Ovary (tissue), 3 donors: ENCODE measurements at regions not wholly inside any gene's neighbourhood (a gene's known extent, or its start where the extent isn't known, plus 50 kb on each side); places are given as distances from the start of the nearest gene placed in this dataset.

ENCODE experiments used
- CTCF ChIP-seq, 3 donors: fragments of 450-650 bp in 2 of 3; fragments of 200-600 bp in 1 of 3; IDR thresholded peaks; one replicate each; pipeline versions ENCODE4 v1.5.1 to v1.8.0; 2016 to 2022; ENCODE audit warnings: antibody characterized with exemption in 3 of 3, mild to moderate bottlenecking in 1 of 3
- EP300 ChIP-seq: sonication (generic); formaldehyde crosslinking; IDR thresholded peaks from one replicate; pipeline ENCODE4 v1.6.1; 2017; ENCODE audit warnings: antibody characterized with exemption
- POLR2A ChIP-seq: fragments of 450-650 bp; IDR thresholded peaks from one replicate; pipeline ENCODE4 v1.6.1; 2017; ENCODE audit warnings: antibody characterized with exemption, mild to moderate bottlenecking, moderate library complexity
- donor health status: DM: no; HTN: no; CAD: no.

GRCh38 chr2:184540246-184540789 is 58.0 kb upstream of the ZNF804A start:
- TF ChIP-seq POLR2A: no peak
- no peak for TF ChIP-seq CTCF (IDR thresholded peaks at IDR 0.05)
- no peak for TF ChIP-seq EP300
